Upper lobe of left lung (tissue), 4 donors: ENCODE measurements at regions not wholly inside any gene's neighbourhood (a gene's known extent, or its start where the extent isn't known, plus 50 kb on each side); places are given as distances from the start of the nearest gene placed in this dataset.

ENCODE experiments used
- CTCF ChIP-seq, 6 experiments: fragments of 450-650 bp in 4 of 6; fragments of 200-600 bp in 2 of 6; sonication (generic) in 2 of 6; IDR thresholded peaks; one replicate each; pipeline ENCODE4 v1.5.1; 2016 to 2019; ENCODE audit warnings: antibody characterized with exemption in 6 of 6
- EP300 ChIP-seq, 4 donors: sonication (generic); formaldehyde crosslinking; IDR thresholded peaks; one replicate each; pipeline ENCODE4 v1.5.1; 2017; ENCODE audit warnings: antibody characterized with exemption in 4 of 4, control low read depth in 2 of 4
- POLR2A ChIP-seq, 4 donors: fragments of 450-650 bp; IDR thresholded peaks; one replicate each; pipeline ENCODE4 v1.5.1; 2016 to 2017; ENCODE audit warnings: antibody characterized with exemption in 4 of 4, mild to moderate bottlenecking in 2 of 4
- POLR2AphosphoS5 ChIP-seq, 2 donors: sonication (generic); formaldehyde crosslinking; IDR thresholded peaks; one replicate each; pipeline ENCODE4 v1.5.1; 2017; ENCODE audit warnings: antibody characterized with exemption in 2 of 2

DNA sequence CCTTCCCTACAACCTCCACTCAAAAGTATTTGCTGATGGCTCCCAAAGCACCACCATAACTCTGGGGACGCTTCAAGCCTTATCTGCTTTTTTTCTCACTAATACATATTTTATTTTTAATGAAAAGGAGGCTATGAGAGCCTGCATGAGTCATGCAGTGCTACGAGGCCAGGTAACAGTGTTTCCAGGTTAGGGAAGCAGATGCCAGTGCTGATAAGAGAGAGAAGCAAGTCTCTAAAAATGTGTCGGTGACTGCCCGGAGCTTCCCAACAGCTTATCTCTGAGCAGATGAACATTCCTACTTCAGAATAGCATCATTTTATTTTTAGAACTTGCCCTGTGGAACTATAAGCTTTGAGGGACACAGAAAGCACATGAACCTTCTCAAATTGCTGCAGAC is 931.5 kb downstream of the CCSER2 start:
- no peak for TF ChIP-seq POLR2A (IDR thresholded peaks at IDR 0.05)
- TF ChIP-seq CTCF (IDR thresholded peaks at IDR 0.05): no peak
- no peak for TF ChIP-seq POLR2AphosphoS5 (IDR thresholded peaks at IDR 0.05)
- TF ChIP-seq EP300 (IDR thresholded peaks at IDR 0.05): no peak
